Kidney (tissue), 13 donors: ENCODE measurements at regions not wholly inside any gene's neighbourhood (a gene's known extent, or its start where the extent isn't known, plus 50 kb on each side); places are given as distances from the start of the nearest gene placed in this dataset.

Source experiments
- DNase-seq, 5 donors: peaks; one replicate each; pipeline ENCODE4 v3.0.0-alpha.2; 2013 to 2020
- FAIRE-seq: peaks from 2 replicates; lab custom pipeline; 2012; peaks lifted over from hg19 to GRCh38; lab: Jason Lieb, UNC
- H3K27ac ChIP-seq, 2 donors: one replicate each; pipeline ENCODE4 v1.7.0; 2013; ENCODE audit warnings: low read depth in 2 of 2, low read length in 2 of 2, inconsistent platforms in 1 of 2
- H3K27me3 ChIP-seq: one replicate; pipeline ENCODE4 v1.7.1; 2013; ENCODE audit warnings: low read length, inconsistent platforms; ENCODE audit not compliant: control insufficient read depth, insufficient read depth
- H3K36me3 ChIP-seq, 3 donors: one replicate each; pipeline versions ENCODE4 v1.7.0 to v1.7.1; 2013; ENCODE audit warnings: low read length in 3 of 3, control low read depth in 1 of 3, inconsistent platforms in 1 of 3; ENCODE audit not compliant: insufficient read depth in 3 of 3, control insufficient read depth in 2 of 3
- H3K4me1 ChIP-seq, 3 donors: one replicate each; pipeline versions ENCODE4 v1.7.0 to v1.7.1; 2013; ENCODE audit warnings: low read length in 3 of 3, inconsistent platforms in 1 of 3, low read depth in 1 of 3; ENCODE audit not compliant: control insufficient read depth in 2 of 3, insufficient read depth in 2 of 3
- H3K4me3 ChIP-seq, 3 donors: one replicate each; pipeline versions ENCODE4 v1.7.0 to v1.8.1; 2013; ENCODE audit warnings: low read length in 3 of 3, control low read depth in 1 of 3, inconsistent platforms in 1 of 3
- H3K9ac ChIP-seq, 3 donors: one replicate each; pipeline versions ENCODE4 v1.7.0 to v1.7.1; 2013; ENCODE audit warnings: low read length in 3 of 3, control low read depth in 1 of 3, inconsistent platforms in 1 of 3
- H3K9me3 ChIP-seq, 3 donors: one replicate each; pipeline versions ENCODE4 v1.7.0 to v1.7.1; 2013; ENCODE audit warnings: low read length in 3 of 3, control low read depth in 1 of 3, inconsistent platforms in 1 of 3; ENCODE audit not compliant: control insufficient read depth in 2 of 3, insufficient read depth in 1 of 3
- intact Hi-C: fragments of 100-400 bp; cut with DNase I; formaldehyde crosslinking; loops from one replicate; pipeline ENCODE4 v1.11.1; 2022
- TF ChIP-seq, protein P1 (sequence below): IDR thresholded peaks from 3 replicates; pipeline ENCODE4 v1.5.1; 2012; ENCODE audit warnings: mild to moderate bottlenecking, moderate library complexity, borderline replicate concordance; ENCODE audit not compliant: insufficient read depth; ENCODE audit errors: extremely low read depth
- donor health status: control.
- donor health status: control.
- donor health status: control.
- donor health status: control.
- donor health status: control.
- donor health status: DM: yes; HTN: yes; CAD: no.
- donor health status: Normal renal cell carcinoma (clear cell type).

GRCh38 chr6:134482593-134483270, 164.8 kb upstream of the SGK1 start:
- peak in 3 of 5 donors; percentile 31 to 79 (median 40) for DNase-seq

GRCh38 chr6:134481966-134482365, 164.1 kb upstream of the SGK1 start:
- intact Hi-C loops, result no loop called here
- Histone ChIP-seq H3K9ac (no peak overlapping the region), H3K27me3 (no peaks in the 10 kb centered on the region), H3K9me3 (no peaks in the 10 kb centered on the region), H3K27ac (no peak overlapping the region), H3K4me1 (peaks cover 0 to 8% (median 0%) of the 10 kb centered on the region in 3 donors), H3K36me3 (no peaks in the 10 kb centered on the region), H3K4me3 (no peak overlapping the region)
- TF ChIP-seq, protein P1, sequence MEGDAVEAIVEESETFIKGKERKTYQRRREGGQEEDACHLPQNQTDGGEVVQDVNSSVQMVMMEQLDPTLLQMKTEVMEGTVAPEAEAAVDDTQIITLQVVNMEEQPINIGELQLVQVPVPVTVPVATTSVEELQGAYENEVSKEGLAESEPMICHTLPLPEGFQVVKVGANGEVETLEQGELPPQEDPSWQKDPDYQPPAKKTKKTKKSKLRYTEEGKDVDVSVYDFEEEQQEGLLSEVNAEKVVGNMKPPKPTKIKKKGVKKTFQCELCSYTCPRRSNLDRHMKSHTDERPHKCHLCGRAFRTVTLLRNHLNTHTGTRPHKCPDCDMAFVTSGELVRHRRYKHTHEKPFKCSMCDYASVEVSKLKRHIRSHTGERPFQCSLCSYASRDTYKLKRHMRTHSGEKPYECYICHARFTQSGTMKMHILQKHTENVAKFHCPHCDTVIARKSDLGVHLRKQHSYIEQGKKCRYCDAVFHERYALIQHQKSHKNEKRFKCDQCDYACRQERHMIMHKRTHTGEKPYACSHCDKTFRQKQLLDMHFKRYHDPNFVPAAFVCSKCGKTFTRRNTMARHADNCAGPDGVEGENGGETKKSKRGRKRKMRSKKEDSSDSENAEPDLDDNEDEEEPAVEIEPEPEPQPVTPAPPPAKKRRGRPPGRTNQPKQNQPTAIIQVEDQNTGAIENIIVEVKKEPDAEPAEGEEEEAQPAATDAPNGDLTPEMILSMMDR, result no peak
- DNase-seq (no peak), FAIRE-seq (no peak)

More at GRCh38 chr6:134482593-134483270, 164.8 kb upstream of the SGK1 start:
- TF ChIP-seq, protein P1, result no peak
- intact Hi-C loops, result no loop called here
- H3K9ac ChIP-seq, result no peak overlapping the region
- peak overlapping the region in 1 of 2 donors; percentile 33 for H3K27ac ChIP-seq
- H3K36me3 ChIP-seq, result no peaks in the 10 kb centered on the region
- no peaks in the 10 kb centered on the region for H3K27me3 ChIP-seq
- H3K4me3 ChIP-seq, result no peak overlapping the region
- FAIRE-seq, result no peak
- no peaks in the 10 kb centered on the region for H3K9me3 ChIP-seq
- peaks cover 0 to 8% (median 0%) of the 10 kb centered on the region in 3 donors for H3K4me1 ChIP-seq

DNA sequence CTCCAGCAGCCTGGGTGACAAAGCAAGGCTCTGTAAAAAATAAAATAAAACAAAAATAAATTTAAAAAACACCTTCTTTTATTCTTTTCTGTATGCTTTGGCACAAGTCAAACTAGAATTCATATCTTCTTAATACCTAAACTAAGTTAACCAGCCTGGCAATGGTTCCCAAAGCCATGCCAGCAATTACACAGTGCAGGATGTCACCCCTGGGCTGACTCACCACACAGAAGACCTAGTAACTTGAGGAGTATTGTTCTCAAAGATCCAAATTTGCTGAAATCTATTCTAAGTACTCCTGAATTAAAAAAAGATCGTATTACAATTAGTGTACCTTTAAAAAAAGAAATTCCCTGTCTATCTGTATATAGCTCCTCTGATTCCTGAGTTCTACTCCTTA, 162.7 kb upstream of the SGK1 start:
- Histone ChIP-seq H3K27ac (no peak overlapping the region), H3K27me3 (no peaks in the 10 kb centered on the region), H3K4me3 (no peak overlapping the region), H3K9me3 (no peaks in the 10 kb centered on the region), H3K36me3 (no peaks in the 10 kb centered on the region), H3K4me1 (peaks cover 0 to 8% (median 0%) of the 10 kb centered on the region in 3 donors), H3K9ac (no peak overlapping the region)
- DNase-seq (no peak), FAIRE-seq (no peak)
- TF ChIP-seq, protein P1, result no peak
- intact Hi-C loops, result no loop called here
